ENCODE measurements at regions not wholly inside any gene's neighbourhood (a gene's known extent, or its start where the extent isn't known, plus 50 kb on each side); places are given as distances from the start of the nearest gene placed in this dataset.

DNA sequence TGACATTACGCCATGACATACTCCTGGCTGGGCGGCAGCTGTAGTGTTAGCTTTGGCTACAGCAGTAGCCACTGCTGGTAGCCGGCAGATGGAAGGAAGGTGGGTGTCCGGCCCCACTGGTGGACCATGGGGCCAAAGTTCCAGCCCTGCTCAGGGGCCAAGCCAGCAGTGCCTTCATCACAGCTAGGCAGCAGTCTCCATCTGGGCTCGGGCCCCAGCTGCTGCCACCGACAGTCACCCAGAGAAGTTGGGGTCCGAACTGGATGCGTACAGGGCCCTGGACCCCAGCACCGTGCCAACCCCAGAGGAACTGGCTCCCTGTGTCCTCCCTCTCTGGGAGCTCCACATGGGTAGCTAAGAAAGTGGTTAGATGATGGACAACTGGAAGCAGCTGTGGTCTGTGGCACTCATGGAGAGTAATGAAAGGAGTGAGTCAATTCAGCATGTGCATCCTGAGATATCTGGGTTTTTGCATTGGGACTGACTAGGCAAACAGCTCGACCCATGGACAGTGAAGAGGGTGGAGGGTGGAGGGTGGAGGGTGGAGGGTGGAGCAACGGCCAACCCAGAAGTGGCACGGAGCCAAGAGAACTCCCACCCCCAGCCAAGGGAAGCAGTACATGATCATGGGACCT, 366.6 kb upstream of the GRIA3 start:
- DNase-seq (ENCODE audit: insufficient read length, low spot score) = no peak
- no peak for FAIRE-seq

DNA sequence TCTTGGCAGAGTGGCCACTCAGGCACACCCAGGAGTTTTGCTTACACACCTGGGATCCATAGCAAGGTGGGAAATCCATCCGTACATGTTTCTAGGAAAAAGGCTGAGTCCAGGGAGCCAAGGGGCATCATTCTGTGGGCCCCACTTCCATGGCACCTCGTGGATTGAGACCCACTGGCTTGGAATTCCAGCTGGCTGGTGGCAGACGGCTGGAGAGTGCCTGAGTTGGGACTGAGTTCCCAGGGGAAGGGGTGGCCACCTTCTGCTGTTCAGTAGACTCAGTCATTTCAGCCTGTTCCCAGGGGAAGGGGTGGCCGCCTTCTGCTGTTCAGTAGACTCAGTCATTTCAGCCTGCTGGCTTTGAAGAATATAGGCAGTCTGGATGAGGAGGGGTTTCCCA, 366.0 kb upstream of the GRIA3 start:
- DNase-seq (ENCODE audit: insufficient read length, low spot score) (no peak), FAIRE-seq (no peak)

DNA sequence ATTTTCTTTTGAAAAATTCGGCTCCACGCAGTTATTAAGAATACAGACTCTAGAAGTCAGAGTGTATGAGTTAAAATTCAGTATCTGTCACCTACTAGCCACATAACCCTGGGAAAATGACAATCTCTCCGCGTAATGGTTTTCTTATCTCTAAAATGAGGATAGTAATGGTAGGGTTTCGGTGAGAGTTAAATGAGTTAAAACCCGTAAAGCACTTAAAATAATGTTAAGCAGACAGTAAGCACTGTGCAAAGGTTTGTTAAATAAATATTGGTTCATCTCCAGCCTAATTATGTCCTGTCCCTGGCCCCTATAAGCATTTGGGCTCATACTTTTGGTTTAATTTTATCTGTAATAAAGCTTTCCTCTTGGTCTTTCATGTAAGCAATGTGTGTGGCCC, 350.8 kb upstream of the GRIA3 start:
- no peak for DNase-seq (ENCODE audit: insufficient read length, low spot score)
- FAIRE-seq = no peak

DNA sequence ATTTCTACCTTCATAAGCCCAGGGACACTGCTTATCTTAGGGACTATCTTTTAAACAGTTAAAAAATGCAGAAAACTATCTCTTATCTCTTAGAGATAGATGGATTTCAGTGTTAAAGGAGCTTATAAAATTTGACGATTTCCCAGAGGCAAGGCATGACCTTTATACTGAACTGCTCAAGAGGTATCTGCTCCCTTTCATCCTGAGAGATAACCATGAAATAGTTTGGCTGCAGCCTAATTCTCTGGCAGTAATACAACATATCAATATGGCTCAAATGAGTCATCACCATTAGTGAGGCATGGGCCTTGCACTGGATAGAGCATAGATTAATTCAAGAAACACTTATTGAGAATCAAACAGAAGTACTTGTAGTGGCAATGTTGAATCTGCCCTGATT, 348.2 kb upstream of the GRIA3 start:
- no peak for DNase-seq (ENCODE audit: insufficient read length, low spot score)
- no peak for FAIRE-seq

DNA sequence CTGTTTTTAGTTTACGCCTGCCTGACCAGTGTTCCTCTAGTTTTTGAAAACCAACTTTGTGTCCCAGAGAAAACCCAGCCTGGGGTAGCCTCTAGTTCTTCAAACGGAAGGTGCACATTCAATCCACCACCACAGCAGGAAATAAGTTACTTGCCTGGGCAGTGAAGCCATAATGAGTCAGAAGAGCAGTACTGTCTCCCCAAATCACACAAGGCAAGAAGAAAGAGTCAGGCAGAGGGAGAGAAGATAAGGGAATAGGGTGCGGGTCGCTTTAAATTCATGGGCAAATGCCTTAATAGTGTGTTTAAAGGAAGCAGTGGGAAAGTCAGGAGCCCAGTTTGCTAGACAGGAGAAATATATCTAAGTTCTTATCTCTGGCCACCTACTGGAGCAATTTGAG, 333.8 kb upstream of the GRIA3 start:
- DNase-seq (ENCODE audit: insufficient read length, low spot score) = no peak
- FAIRE-seq = no peak

DNA sequence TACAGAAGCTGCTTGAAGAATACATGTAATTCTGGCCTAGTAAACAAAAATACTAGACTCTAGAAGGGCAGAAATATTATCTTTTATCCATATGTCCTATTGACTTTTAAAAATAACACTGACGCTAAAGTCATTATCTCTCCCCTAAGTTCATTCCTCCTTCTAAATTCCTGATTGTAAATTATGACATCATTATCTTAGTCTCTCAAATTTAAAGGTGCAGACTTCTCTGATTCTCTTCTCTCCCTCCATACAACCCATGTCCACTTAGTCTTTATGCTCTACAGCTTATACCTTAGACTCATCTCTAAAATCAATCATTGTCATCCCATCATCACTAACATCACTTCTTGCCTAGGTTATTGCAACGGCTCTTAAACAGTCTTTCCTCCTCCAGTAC, 327.9 kb upstream of the GRIA3 start:
- DNase-seq (ENCODE audit: insufficient read length, low spot score) (no peak), FAIRE-seq (no peak)

DNA sequence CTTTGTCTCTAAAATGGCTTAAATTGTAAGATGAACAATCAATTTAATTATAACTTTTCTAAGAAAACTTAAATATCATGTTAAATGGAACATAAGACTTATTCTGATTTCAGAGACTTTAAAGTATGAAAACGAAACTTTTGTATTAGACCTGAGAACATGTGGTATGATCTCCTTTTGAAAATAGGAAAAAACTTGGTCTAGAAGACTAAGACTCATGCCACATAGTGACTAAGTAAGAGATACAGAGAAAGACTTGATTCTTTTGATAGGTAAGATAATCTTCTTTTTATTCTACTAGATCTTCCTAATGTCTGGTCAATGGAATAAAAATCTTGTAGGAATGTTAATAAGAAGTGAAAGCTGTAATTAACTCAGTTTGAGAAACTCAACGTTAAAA, 326.3 kb upstream of the GRIA3 start:
- FAIRE-seq = no peak
- no peak for DNase-seq (ENCODE audit: insufficient read length, low spot score)

DNA sequence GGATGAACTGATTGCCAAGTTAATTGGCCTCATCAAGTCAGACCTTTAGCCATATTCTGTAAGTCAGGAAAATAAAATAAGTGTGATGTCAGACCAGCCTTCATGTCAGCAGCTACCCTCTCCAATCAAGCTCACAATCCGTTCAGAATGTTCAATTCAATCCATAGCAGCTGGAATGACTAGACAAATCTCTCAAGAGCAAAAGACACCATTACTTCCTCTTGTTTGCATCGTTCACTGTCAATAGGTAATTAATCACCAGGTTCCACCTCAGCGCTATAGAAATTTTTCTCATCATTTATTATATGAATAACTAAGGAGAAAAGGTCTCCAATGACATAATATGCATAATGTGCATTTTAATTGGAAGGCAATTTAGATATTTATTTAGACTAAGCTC, 321.0 kb upstream of the GRIA3 start:
- no peak for DNase-seq (ENCODE audit: insufficient read length, low spot score)
- FAIRE-seq = no peak

DNA sequence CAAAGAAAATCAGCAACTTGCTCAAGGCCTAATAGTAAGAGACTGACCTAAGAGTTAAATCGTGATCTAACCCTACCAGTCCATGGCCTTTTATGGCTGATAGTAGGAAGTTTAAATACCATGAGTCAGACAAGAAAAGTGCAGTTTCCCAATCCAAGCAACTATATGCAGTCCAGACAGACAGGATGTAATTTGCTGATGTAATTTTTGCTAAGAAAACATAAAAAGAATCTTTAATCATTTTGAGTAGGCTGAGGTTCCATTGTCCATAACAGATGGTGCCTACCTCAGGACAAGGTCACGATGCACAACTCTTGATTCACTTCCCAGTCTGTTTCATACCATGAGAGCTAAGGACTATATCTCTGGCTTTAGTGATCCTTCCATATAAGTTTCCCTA, 317.5 kb upstream of the GRIA3 start:
- FAIRE-seq (no peak), DNase-seq (ENCODE audit: insufficient read length, low spot score) (no peak)

DNA sequence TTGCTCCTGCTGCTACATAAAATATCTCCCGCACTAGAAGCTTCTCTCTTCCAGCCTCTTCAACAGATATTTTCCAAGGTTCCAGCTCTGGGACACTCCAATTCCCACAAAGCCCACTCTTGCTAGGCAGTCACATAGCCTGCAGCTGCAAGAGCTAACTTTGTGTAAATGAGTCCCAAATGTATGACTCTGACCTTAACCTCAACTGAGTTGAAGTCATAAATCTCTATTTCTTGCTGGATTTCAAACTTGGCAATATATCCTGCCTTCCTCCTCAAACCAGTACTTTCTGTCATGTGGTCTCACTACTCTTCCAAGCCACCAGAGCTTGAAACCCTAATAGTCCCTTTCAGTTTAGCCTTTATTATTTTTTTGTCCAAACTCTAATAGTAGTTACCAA, 315.4 kb upstream of the GRIA3 start:
- FAIRE-seq (no peak), DNase-seq (ENCODE audit: insufficient read length, low spot score) (no peak)

DNA sequence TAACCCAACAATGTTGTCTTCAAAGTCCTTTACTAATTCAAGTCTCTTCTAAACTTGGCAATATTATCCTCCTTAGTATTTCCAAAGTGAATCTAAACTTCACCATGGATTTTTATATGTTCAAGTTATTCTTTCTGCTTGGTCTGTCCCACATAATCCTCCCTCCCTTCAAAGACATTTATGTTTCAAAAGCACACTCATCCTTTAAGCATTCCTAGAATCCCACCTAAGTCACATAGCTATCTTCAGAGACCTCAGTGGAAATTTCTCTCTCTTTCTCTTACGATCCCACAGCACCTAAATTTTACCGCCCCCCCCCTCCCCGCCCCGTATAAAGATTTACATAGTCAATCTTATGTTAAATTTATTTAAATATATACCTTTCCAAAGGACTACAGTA, 314.9 kb upstream of the GRIA3 start:
- no peak for FAIRE-seq

DNA sequence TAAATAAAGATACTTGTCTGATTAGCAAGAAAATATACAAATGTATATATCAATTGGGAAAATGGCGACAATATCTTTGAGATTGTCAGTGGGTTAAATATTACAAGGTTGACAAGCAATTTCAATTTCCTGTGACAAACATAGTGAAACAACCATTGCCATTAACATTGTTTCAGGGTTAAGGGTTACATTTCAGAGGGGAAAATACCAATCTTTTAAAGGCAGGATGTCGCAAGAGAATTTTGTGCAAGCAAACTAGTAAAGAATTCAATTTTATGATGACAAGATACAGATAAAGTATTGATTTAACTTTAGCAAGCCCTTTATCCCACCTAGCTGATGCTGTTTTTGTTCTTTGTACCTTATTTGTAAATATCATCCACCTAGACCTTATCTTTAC, 305.8 kb upstream of the GRIA3 start:
- no peak for DNase-seq (ENCODE audit: insufficient read length, low spot score)
- FAIRE-seq = no peak

More for the DNA sequence above, 314.9 kb upstream of the GRIA3 start:
- DNase-seq (ENCODE audit: insufficient read length, low spot score) = no peak

DNA sequence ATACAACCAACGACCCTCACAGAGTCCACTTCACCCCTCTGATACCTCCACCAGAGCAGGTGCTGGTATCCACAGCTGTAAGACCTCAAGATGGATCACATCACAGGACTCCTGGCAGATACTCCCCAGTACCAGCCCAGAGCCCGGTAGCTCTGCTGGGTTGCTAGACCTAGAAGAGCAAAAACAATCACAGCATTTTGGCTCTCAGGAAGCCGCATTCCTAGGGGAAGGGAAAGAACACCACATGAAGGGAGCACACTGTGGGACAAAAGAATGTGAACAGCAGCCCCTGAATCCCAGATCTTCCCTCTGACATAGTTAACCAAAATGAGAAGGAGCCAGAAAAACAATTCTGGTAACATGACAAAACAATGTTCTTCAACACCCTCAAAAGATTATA, 303.1 kb upstream of the GRIA3 start:
- DNase-seq (ENCODE audit: insufficient read length, low spot score) (no peak), FAIRE-seq (no peak)

DNA sequence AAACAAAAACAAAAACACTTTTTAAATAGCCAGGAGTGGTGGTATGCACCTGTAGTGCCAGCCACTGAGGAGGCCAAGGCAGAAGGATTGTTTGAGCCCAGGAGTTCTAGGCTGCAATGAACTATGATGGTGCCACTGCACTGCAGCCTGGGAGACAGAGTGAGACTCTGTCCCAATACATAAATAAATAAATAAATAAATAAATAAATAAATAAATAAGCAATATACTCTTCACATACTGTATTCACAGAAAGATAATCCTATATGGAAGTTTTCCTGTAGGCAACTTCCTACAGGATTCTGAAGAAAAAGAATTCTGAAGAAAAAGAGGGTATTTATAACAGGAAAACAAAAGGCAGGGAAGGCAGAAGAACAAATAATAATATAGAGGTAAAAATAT, 293.3 kb upstream of the GRIA3 start:
- no peak for DNase-seq (ENCODE audit: insufficient read length, low spot score)
- FAIRE-seq = no peak

DNA sequence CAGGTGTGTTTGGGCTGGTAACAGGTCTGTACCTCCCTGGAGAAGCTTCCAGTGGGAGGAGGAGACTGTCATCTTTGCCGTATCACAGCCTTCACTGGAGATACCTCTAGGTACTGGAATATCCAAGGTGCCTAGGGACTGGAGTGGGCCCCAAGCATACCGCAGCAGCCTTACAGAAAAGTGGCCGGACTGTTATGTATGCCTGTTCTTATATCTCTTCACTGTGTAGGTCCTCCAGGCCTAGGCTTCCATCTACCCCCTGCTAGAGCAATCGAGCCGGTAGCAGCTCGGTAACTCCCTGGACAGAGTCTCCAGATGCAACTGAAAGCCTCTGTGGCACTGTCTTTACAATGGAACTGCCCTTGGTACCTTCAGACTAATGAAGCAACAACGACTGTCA, 277.4 kb upstream of the GRIA3 start:
- no peak for FAIRE-seq
- DNase-seq (ENCODE audit: insufficient read length, low spot score) = no peak

DNA sequence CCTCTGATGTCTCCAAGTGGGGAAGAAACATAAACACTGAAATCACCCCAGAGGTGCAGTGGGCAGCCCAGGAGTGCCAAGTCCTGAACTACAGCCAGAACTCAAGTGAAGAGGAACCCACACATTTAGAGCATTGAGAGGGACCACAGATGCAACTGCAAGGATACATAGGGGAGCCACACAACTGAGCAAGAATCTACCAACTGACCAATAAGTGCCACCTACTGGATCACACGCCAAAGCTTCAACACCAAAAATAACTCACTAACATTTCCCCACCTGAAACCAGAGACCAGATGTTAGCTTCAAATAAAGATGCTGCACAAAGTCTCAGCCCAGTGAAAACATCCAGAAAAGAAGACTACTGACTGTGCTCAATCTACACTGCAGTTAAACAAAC, 276.7 kb upstream of the GRIA3 start:
- DNase-seq (ENCODE audit: insufficient read length, low spot score) = no peak
- no peak for FAIRE-seq

DNA sequence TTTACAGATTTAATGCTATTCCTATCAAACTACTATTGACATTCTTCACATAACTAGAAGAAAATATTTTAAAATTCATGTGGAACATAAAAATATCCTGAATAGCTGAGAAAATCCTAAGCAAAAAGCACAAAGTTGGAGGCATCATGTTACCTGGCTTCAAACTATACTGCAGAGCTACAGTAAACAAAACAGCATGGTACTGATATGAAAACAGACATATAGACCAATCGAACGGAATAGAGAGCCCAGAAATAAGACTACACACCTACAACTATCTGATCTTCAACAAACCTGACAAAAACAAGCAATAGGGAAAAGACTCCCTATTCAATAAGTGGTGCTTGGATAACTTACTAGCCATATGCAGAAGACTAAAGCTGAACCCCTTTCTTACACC, 273.4 kb upstream of the GRIA3 start:
- DNase-seq (ENCODE audit: insufficient read length, low spot score) (no peak), FAIRE-seq (no peak)

DNA sequence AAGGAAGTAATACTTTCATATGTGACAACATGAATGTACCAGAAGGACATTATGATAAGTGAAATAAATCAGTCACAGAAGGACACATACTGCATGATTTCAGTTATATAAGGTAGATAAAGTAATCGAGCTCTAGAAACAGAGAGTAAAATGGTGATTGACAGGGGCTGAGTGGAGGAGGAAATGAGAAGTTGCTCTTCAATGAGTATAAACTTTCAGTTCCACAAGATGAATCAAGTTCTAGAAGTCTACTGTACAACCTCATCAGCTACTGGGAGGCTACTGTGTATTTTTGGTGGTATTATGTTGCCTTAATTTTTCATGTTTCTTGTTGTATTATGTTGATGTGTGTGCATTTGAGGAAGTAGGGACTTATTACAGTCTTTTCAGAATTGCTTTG, 270.9 kb upstream of the GRIA3 start:
- DNase-seq (ENCODE audit: insufficient read length, low spot score) = no peak
- no peak for FAIRE-seq

DNA sequence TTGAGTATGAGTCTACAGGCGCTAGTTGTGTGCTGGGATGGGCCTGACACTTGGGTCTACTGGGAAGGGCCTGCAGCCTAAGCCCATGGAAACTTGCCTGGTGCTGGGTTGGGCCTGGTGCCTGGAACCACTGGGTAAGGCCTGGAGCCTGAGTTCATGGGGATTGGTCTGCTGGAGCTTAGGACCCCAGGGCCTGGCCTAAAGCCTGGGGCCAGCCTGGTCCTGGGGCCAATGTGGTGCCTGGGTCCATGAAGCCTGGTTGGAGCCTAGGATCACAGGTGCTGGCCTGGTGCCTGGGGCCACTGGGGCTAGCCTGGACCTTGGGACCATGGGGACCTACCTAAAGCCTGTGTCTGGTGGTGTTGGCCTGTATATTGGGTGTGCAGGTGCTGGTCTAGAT, 270.3 kb upstream of the GRIA3 start:
- DNase-seq (ENCODE audit: insufficient read length, low spot score) (no peak), FAIRE-seq (no peak)

DNA sequence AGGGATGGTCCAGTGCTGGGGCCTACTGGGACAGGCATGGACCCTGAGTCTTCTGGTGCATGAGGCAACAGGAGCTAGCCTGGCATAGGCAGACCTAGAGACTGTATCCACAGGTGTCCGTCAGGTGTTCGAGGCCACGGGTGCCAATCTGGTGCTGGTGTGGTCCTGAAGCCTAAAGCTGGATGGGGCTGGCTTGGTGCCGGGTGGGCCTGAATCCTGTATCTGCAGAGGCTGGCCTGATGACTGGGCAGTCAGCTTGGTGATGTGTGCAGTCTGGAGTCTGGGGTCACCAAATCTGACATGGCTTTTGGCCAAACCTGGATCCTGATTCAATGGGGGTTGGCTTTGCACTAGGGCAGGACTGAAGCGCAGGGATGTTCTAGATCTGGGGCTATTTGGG, 269.8 kb upstream of the GRIA3 start:
- FAIRE-seq = no peak
- DNase-seq (ENCODE audit: insufficient read length, low spot score) = no peak

DNA sequence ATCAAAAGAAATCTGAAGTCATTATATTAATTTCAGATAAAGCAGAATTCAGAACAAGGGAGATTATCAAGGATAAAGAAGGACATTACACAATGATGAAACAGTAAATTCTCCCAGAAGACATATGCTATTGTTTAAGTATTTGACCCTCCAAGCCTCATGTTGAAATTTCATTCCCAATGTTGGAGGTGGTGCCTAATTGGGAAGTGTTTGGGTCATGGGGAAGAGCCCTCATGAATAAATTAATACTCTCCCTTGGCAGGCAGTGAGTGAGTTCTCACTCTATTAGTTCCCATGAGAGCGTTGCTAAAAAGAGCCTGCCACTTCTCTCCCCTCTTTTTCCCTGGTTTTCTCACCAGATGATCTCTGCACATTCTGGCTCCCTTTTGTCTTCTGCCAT, 249.9 kb upstream of the GRIA3 start:
- DNase-seq (ENCODE audit: insufficient read length, low spot score) = no peak
- FAIRE-seq = no peak

DNA sequence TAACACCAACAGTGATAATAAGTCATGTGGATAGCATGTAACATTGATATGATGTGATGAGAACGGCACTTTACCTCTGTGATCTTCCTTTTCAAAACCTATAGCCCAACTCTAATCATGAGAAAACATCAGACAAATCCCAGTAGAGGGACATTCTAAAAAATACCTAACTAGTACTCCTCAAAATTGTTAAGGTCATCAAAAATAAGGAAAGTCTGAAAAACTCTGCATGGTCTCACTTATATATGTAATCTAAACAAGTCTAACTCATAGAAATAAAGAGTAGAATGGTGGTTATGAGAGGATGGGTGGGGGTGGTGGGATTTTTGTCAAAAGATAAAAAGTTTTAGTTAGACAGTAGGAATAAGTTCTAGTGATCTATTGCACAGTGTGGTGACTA, 243.9 kb upstream of the GRIA3 start:
- DNase-seq (ENCODE audit: insufficient read length, low spot score) (no peak), FAIRE-seq (no peak)

DNA sequence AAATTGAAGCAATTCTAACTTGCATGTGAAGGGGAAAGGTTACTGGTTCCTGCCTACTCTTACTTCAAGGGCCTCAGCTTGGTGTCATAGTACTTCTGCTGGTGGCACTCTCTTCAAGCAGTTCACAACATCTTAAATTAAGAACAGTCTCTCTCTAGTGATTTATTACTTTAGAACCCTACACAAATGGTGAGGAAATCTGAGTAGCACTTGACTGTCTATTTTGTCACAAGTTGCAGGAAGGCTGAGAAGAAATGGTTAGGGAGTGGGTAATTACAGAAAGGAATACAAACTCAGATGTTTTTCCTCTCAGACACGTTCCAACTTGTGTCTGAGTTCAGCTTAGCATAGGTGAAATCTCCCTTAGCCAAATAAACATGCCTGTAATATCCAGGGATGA, 242.3 kb upstream of the GRIA3 start:
- DNase-seq (ENCODE audit: insufficient read length, low spot score) (no peak), FAIRE-seq (no peak)

DNA sequence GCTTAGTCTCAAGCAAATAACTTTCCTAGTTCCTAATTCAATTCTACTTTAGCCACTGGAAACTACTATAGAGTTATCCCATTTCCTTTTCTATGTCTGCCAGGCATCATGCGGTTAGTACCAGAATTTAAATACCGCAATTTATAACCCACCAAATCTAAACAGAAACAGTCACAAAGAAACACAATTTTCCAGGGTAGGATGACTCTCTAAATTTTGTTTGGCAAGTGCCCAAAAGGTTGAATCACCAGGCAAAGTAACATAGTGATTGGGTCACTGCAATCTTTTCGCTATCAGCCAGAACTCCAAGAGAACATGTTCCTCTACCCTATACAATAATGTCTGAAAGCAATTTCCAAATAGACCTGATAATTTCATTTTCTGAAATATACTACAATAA, 240.2 kb upstream of the GRIA3 start:
- no peak for DNase-seq (ENCODE audit: insufficient read length, low spot score)
- no peak for FAIRE-seq

Measured in HTR-8/SVneo (cell line).